ENCODE measurements at regions not wholly inside any gene's neighbourhood (a gene's known extent, or its start where the extent isn't known, plus 50 kb on each side); places are given as distances from the start of the nearest gene placed in this dataset.

GRCh38 chr6:12449447-12449846, 159.3 kb downstream of the EDN1 start:
- no peak overlapping the region for H3K4me3 ChIP-seq
- no peaks in the 10 kb centered on the region for H3K4me1 ChIP-seq
- no peaks in the 10 kb centered on the region for H3K9me3 ChIP-seq
- intact Hi-C loops (cut with DNase I) = no loop called here
- no peak overlapping the region for H3K27ac ChIP-seq
- no peak overlapping the region for H3K9ac ChIP-seq (ENCODE audit: low read depth in 2 of 2, low read length in 2 of 2)
- no peaks in the 10 kb centered on the region for H3K27me3 ChIP-seq
- no peaks in the 10 kb centered on the region for H3K36me3 ChIP-seq
- no peak for TF ChIP-seq CTCF (IDR thresholded peaks at IDR 0.05)
- no peak for DNase-seq

- no peak overlapping the region for H3K9ac ChIP-seq (ENCODE audit: low read depth in 2 of 2, low read length in 2 of 2)
- H3K27me3 ChIP-seq = no peaks in the 10 kb centered on the region
- H3K27ac ChIP-seq = no peak overlapping the region
- H3K4me3 ChIP-seq = no peak overlapping the region
- no peak for DNase-seq
- no peaks in the 10 kb centered on the region for H3K36me3 ChIP-seq
- intact Hi-C loops (cut with DNase I) = no loop called here
- no peaks in the 10 kb centered on the region for H3K9me3 ChIP-seq
- TF ChIP-seq CTCF (IDR thresholded peaks at IDR 0.05) = no peak
- H3K4me1 ChIP-seq = no peaks in the 10 kb centered on the region
Observed at GRCh38 chr6:12450467-12450866, 160.3 kb downstream of the EDN1 start.

GRCh38 chr6:12456343-12456742, 166.2 kb downstream of the EDN1 start:
- Histone ChIP-seq H3K27me3 (no peaks in the 10 kb centered on the region), H3K36me3 (no peaks in the 10 kb centered on the region), H3K4me1 (no peaks in the 10 kb centered on the region), H3K4me3 (no peak overlapping the region), H3K27ac (no peak overlapping the region), H3K9me3 (no peaks in the 10 kb centered on the region), H3K9ac (ENCODE audit: low read depth in 2 of 2, low read length in 2 of 2) (no peak overlapping the region)
- no peak for TF ChIP-seq CTCF (IDR thresholded peaks at IDR 0.05)
- DNase-seq = no peak
- intact Hi-C loops (cut with DNase I) = no loop called here

GRCh38 chr6:12457094-12457493, 166.9 kb downstream of the EDN1 start:
- Histone ChIP-seq H3K4me3 (no peak overlapping the region), H3K27me3 (no peaks in the 10 kb centered on the region), H3K9me3 (no peaks in the 10 kb centered on the region), H3K27ac (no peak overlapping the region), H3K36me3 (no peaks in the 10 kb centered on the region), H3K4me1 (no peaks in the 10 kb centered on the region), H3K9ac (ENCODE audit: low read depth in 2 of 2, low read length in 2 of 2) (no peak overlapping the region)
- intact Hi-C loops (cut with DNase I) = no loop called here
- DNase-seq = no peak
- TF ChIP-seq CTCF (IDR thresholded peaks at IDR 0.05) = no peak

GRCh38 chr6:12458558-12458957, 168.4 kb downstream of the EDN1 start:
- no peak for TF ChIP-seq CTCF (IDR thresholded peaks at IDR 0.05)
- Histone ChIP-seq H3K9ac (ENCODE audit: low read depth in 2 of 2, low read length in 2 of 2) (no peak overlapping the region), H3K27me3 (no peaks in the 10 kb centered on the region), H3K9me3 (no peaks in the 10 kb centered on the region), H3K4me1 (no peaks in the 10 kb centered on the region), H3K36me3 (no peaks in the 10 kb centered on the region), H3K27ac (no peak overlapping the region), H3K4me3 (no peak overlapping the region)
- intact Hi-C loops (cut with DNase I) = no loop called here
- no peak for DNase-seq
